Kidney epithelial cell (primary cell): ENCODE measurements at regions not wholly inside any gene's neighbourhood (a gene's known extent, or its start where the extent isn't known, plus 50 kb on each side); places are given as distances from the start of the nearest gene placed in this dataset.

Experiments used
- DNase-seq: peaks from one replicate; pipeline ENCODE4 v3.0.0-alpha.2; 2010; ENCODE audit warnings: low read depth
- H3K27me3 ChIP-seq: 2 replicates; pipeline ENCODE4 v1.6.0; 2011; ENCODE audit warnings: low read length; ENCODE audit not compliant: control insufficient read depth, insufficient read depth
- H3K36me3 ChIP-seq: 2 replicates; pipeline ENCODE4 v1.5.1; 2011; ENCODE audit warnings: low read length; ENCODE audit not compliant: control insufficient read depth, insufficient read depth
- H3K4me3 ChIP-seq: 2 replicates; pipeline ENCODE4 v1.5.1; 2011; ENCODE audit warnings: low read depth, mild to moderate bottlenecking, control low read depth, low read length
- CTCF ChIP-seq: IDR thresholded peaks from 2 replicates; pipeline ENCODE4 v1.5.1; 2011; ENCODE audit warnings: mild to moderate bottlenecking, moderate library complexity, low read length, control low read depth, inconsistent platforms; ENCODE audit not compliant: insufficient read depth, poor library complexity, severe bottlenecking

DNA sequence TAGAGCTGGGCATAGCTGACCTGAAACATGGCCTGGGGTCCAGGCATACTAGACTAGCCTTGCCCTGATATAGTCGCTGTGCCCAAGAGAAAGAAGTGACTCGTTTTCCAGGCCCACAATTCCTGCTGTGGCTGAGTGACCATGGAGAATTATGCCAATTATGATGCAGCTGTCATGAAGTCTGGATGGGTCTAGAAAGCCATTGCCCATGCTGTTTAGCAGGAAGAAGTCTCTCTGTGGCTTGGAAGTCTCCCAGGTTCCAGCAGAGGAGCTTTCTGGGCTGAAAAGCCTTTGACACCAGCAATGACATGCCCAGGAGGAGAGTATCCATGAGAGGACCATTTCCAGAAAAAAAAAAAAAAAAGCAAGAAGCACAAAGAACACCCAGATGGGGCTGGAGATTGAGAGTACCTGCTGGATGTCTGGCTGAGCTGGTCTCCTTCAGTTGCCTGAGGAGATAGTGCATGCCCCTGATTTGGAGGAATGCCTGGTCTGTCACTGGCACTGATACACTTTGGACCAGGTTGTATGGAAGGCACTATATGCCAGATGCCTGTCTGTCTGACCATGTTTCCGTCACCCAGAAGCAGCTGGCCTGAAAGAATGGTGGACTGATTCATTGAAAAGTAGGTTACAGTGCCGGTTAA lies 128.0 kb upstream of the EPB41L4A start:
- no peak for DNase-seq
- no peak for TF ChIP-seq CTCF

DNA sequence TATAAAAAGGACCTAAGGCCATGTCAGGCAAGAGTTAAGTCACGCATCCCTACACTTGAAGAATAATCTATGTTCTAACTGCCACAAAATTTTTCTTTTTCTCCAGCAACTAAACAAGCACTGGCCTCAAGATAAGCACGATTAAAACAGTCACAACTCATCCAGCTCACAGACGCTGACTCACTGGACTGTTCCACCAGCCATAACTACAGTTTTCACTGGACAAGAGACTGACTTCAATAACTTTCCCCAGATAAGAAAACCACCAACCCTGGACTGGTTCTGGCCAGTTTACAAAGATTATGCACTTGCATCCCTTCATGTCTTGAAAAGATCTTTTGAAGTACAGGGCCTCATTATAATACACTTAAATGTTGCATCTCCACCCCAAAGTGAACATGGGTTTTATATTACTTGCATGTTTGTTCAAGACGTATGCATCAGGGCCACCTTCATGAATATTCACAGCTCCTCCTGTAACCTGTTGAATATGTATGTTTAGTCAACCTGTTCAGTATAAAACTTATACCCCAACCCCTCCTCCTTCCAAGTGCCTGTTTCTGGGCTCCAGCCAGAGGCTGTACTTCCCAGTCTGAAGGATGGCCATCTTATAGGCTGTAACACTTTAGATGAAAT lies 129.3 kb upstream of the EPB41L4A start:
- H3K4me3 ChIP-seq = no peak overlapping the region
- H3K36me3 ChIP-seq = no peaks in the 10 kb centered on the region
- no peaks in the 10 kb centered on the region for H3K27me3 ChIP-seq
- DNase-seq = peak; percentile 69
- TF ChIP-seq CTCF = no peak

More for the DNA sequence above, 128.0 kb upstream of the EPB41L4A start:
- no peak overlapping the region for H3K4me3 ChIP-seq
- no peaks in the 10 kb centered on the region for H3K36me3 ChIP-seq
- H3K27me3 ChIP-seq = no peaks in the 10 kb centered on the region

GRCh38 chr5:112549127-112549526 lies 130.1 kb upstream of the EPB41L4A start:
- no peaks in the 10 kb centered on the region for H3K27me3 ChIP-seq
- DNase-seq = no peak
- no peaks in the 10 kb centered on the region for H3K36me3 ChIP-seq
- no peak for TF ChIP-seq CTCF
- no peak overlapping the region for H3K4me3 ChIP-seq

- DNase-seq = no peak
- no peak for TF ChIP-seq CTCF
- no peaks in the 10 kb centered on the region for H3K27me3 ChIP-seq
Observed at GRCh38 chr5:112549605-112550166, 130.6 kb upstream of the EPB41L4A start.

GRCh38 chr5:112551419-112552032 lies 132.4 kb upstream of the EPB41L4A start:
- peak; percentile 10 for DNase-seq
- Histone ChIP-seq H3K27me3 (no peaks in the 10 kb centered on the region), H3K4me3 (no peak overlapping the region), H3K36me3 (no peaks in the 10 kb centered on the region)
- TF ChIP-seq CTCF = peak; percentile 71

More at GRCh38 chr5:112549605-112550166, 130.6 kb upstream of the EPB41L4A start:
- Histone ChIP-seq H3K4me3 (no peak overlapping the region), H3K36me3 (no peaks in the 10 kb centered on the region)
